HK-2 (cell line): ENCODE measurements at regions not wholly inside any gene's neighbourhood (a gene's known extent, or its start where the extent isn't known, plus 50 kb on each side); places are given as distances from the start of the nearest gene placed in this dataset.
A peak's percentile ranks its signal among the peaks of the same experiment; 100 is the strongest.
"Not testable (repeated sequence)": the region's sequence is repeated elsewhere in the genome, so short reads cannot be mapped to it uniquely, and the experiment has no call there.

Experiments used
- DNase-seq: peaks from one replicate; pipeline ENCODE4 v3.0.0-alpha.2; 2018; ENCODE audit not compliant: unreplicated experiment

- DNase-seq, result no peak
Observed at GRCh38 chr16:80915079-80915450, 91.6 kb downstream of the CMC2 start.

- DNase-seq, result no peak
Observed at GRCh38 chr16:80914379-80915078, 92.2 kb downstream of the CMC2 start.

- DNase-seq, result no peak
Observed at GRCh38 chr16:80913397-80913796, 93.3 kb downstream of the CMC2 start.

- no peak for DNase-seq
Observed at GRCh38 chr16:80912651-80913050, 94.0 kb downstream of the CMC2 start.

GRCh38 chr16:80910434-80910833 lies 96.3 kb downstream of the CMC2 start:
- no peak for DNase-seq

- DNase-seq, result no peak
Observed at GRCh38 chr16:80909720-80910119, 97.0 kb downstream of the CMC2 start.

GRCh38 chr16:80906169-80906568 lies 100.5 kb downstream of the CMC2 start:
- DNase-seq, result not testable (repeated sequence)

GRCh38 chr16:80903616-80904015 lies 99.2 kb upstream of the CDYL2 start:
- no peak for DNase-seq

GRCh38 chr16:80902306-80903110 lies 98.1 kb upstream of the CDYL2 start:
- DNase-seq, result no peak

- DNase-seq, result no peak
Observed at GRCh38 chr16:80900593-80900954, 96.2 kb upstream of the CDYL2 start.

GRCh38 chr16:80899809-80900592 lies 95.6 kb upstream of the CDYL2 start:
- peak; percentile 4 for DNase-seq

- no peak for DNase-seq
Observed at GRCh38 chr16:80896776-80897175, 92.4 kb upstream of the CDYL2 start.

GRCh38 chr16:80894091-80894490 lies 89.7 kb upstream of the CDYL2 start:
- DNase-seq, result no peak

GRCh38 chr16:80893686-80894085 lies 89.3 kb upstream of the CDYL2 start:
- no peak for DNase-seq

- not testable (repeated sequence) for DNase-seq
Observed at GRCh38 chr16:80892395-80892794, 88.0 kb upstream of the CDYL2 start.

- no peak for DNase-seq
Observed at GRCh38 chr16:80889779-80890359, 85.5 kb upstream of the CDYL2 start.

- no peak for DNase-seq
Observed at GRCh38 chr16:80887062-80887461, 82.7 kb upstream of the CDYL2 start.

- DNase-seq, result no peak
Observed at GRCh38 chr16:80883816-80884215, 79.4 kb upstream of the CDYL2 start.

GRCh38 chr16:80883159-80883642 lies 78.8 kb upstream of the CDYL2 start:
- no peak for DNase-seq

GRCh38 chr16:80875616-80876015 lies 71.2 kb upstream of the CDYL2 start:
- DNase-seq, result no peak

GRCh38 chr16:80874925-80875324 lies 70.5 kb upstream of the CDYL2 start:
- no peak for DNase-seq

GRCh38 chr16:80862160-80862705 lies 57.8 kb upstream of the CDYL2 start:
- DNase-seq, result no peak
